WTC11 (cell line): ENCODE measurements at regions not wholly inside any gene's neighbourhood (a gene's known extent, or its start where the extent isn't known, plus 50 kb on each side); places are given as distances from the start of the nearest gene placed in this dataset.

Experiments used
- CREM ChIP-seq: sonication (generic); formaldehyde crosslinking; IDR thresholded peaks from 2 replicates; pipeline ENCODE4 v1.8.1; 2022; ENCODE audit warnings: mild to moderate bottlenecking, missing genetic modification reagents, moderate library complexity
- CTCF ChIP-seq: fragments of 200-600 bp; IDR thresholded peaks from 2 replicates; pipeline ENCODE4 v1.8.0; 2022; ENCODE audit warnings: antibody characterized with exemption
- ESRRA ChIP-seq: sonication (generic); formaldehyde crosslinking; IDR thresholded peaks from 2 replicates; pipeline ENCODE4 v1.8.1; 2022; ENCODE audit warnings: mild to moderate bottlenecking, missing genetic modification reagents, borderline replicate concordance
- FOXP4 ChIP-seq: sonication (generic); formaldehyde crosslinking; IDR thresholded peaks from 2 replicates; pipeline ENCODE4 v1.8.0; 2022; ENCODE audit warnings: mild to moderate bottlenecking, missing genetic modification reagents
- MAX ChIP-seq: sonication (generic); formaldehyde crosslinking; IDR thresholded peaks from 2 replicates; pipeline ENCODE4 v1.8.0; 2022; ENCODE audit warnings: mild to moderate bottlenecking, missing genetic modification reagents
- USF2 ChIP-seq: sonication (generic); formaldehyde crosslinking; IDR thresholded peaks from 2 replicates; pipeline ENCODE4 v1.8.1; 2023; ENCODE audit warnings: mild to moderate bottlenecking, missing genetic modification reagents, moderate library complexity
- ZNF232 ChIP-seq: sonication (generic); formaldehyde crosslinking; IDR thresholded peaks from 2 replicates; pipeline ENCODE4 v1.8.0; 2022; ENCODE audit warnings: mild to moderate bottlenecking, missing genetic modification reagents

- no peak for TF ChIP-seq CTCF
- TF ChIP-seq ESRRA (CRISPR knock-in tag), result no peak
- no peak for TF ChIP-seq USF2 (CRISPR knock-in tag)
- no peak for TF ChIP-seq ZNF232 (CRISPR knock-in tag)
- no peak for TF ChIP-seq MAX (CRISPR knock-in tag)
- TF ChIP-seq FOXP4 (CRISPR knock-in tag), result no peak
- TF ChIP-seq CREM (CRISPR knock-in tag), result no peak
Observed at GRCh38 chr4:158002173-158002572, 170.7 kb downstream of the GASK1B start.
